ENCODE measurements at regions not wholly inside any gene's neighbourhood (a gene's known extent, or its start where the extent isn't known, plus 50 kb on each side); places are given as distances from the start of the nearest gene placed in this dataset.

- no peak for TF ChIP-seq POU5F1 (IDR thresholded peaks at IDR 0.05; ENCODE audit: low read depth, low read length)
Observed at GRCh38 chr21:23950344-23950743, 1656.9 kb downstream of the MRPL39 start (continued).

- H2BK5ac ChIP-seq (ENCODE audit: low read depth, low read length), result no peak overlapping the region
- TF ChIP-seq CTBP2 (IDR thresholded peaks at IDR 0.05; ENCODE audit: borderline replicate concordance, insufficient read depth, insufficient read length, low read length) (no peak), TEAD4 (IDR thresholded peaks at IDR 0.05; ENCODE audit: low read depth, low read length) (no peak), GABPA (IDR thresholded peaks at IDR 0.05; ENCODE audit: borderline replicate concordance, insufficient read depth, low read length) (no peak), JUN (IDR thresholded peaks at IDR 0.05; ENCODE audit: low read depth, low read length) (no peak), EP300 (IDR thresholded peaks at IDR 0.05; ENCODE audit: borderline replicate concordance in 1 of 2, low read depth in 2 of 2, low read length in 2 of 2) (no peak), SP4 (IDR thresholded peaks at IDR 0.05; ENCODE audit: low read length) (no peak), SRF (IDR thresholded peaks at IDR 0.05; ENCODE audit: low read depth, low read length) (no peak), SIN3A (conservative IDR thresholded peaks at IDR 0.05 in 1 of 2, IDR thresholded peaks at IDR 0.05 in 1 of 2; ENCODE audit: low read depth in 1 of 2, low read length in 2 of 2) (no peak), FOSL1 (IDR thresholded peaks at IDR 0.05; ENCODE audit: insufficient read depth, low read depth, low read length) (no peak), BCL11A (IDR thresholded peaks at IDR 0.05; ENCODE audit: low read depth in 2 of 2, low read length in 2 of 2) (no peak)
- no peak overlapping the region for H3K56ac ChIP-seq (replicated peaks; ENCODE audit: insufficient read length, low read depth, low read length)
- H3K9ac ChIP-seq (replicated peaks in 1 of 4; ENCODE audit: extremely low read depth in 1 of 4, low read depth in 3 of 4, low read length in 3 of 4), result no peak overlapping the region
- no peaks in the 10 kb centered on the region for H3K79me1 ChIP-seq (ENCODE audit: low read depth, low read length)
- no peak overlapping the region for H3K23ac ChIP-seq (ENCODE audit: insufficient read length)
- H3K14ac ChIP-seq (ENCODE audit: insufficient read length), result no peak overlapping the region
- H3K4ac ChIP-seq (replicated peaks; ENCODE audit: insufficient read length, low read depth, low read length), result no peak overlapping the region
- no peak overlapping the region for H4K5ac ChIP-seq (ENCODE audit: insufficient read length, low read depth, low read length)
- DNase-seq (ENCODE audit: low read depth in 1 of 2, low spot score in 2 of 2), result no peak
- H3K9me3 ChIP-seq (ENCODE audit: insufficient read depth in 2 of 2, low read depth in 1 of 2, low read length in 1 of 2), result peaks cover 0 to 28% of the 10 kb centered on the region in 2 experiments; a peak in 2 of 4 replicates
- no peaks in the 10 kb centered on the region for H3K4me1 ChIP-seq (replicated peaks in 1 of 4; ENCODE audit: control insufficient read depth in 3 of 4, insufficient read depth in 4 of 4, low read length in 3 of 4)
- H4K91ac ChIP-seq (replicated peaks; ENCODE audit: insufficient read length, low read length), result no peak overlapping the region
- no peak overlapping the region for H2AFZ ChIP-seq (ENCODE audit: low read length)
- no peak overlapping the region for H4K8ac ChIP-seq (ENCODE audit: extremely low read depth, insufficient read depth, low read length)
- H2BK120ac ChIP-seq (replicated peaks; ENCODE audit: low read depth, low read length), result no peak overlapping the region
- no peaks in the 10 kb centered on the region for H4K20me1 ChIP-seq (replicated peaks in 1 of 2; ENCODE audit: control insufficient read depth in 1 of 2, insufficient read depth in 2 of 2, low read length in 2 of 2)
- H3K23me2 ChIP-seq (ENCODE audit: low read depth, low read length), result no peaks in the 10 kb centered on the region
- H3K4me2 ChIP-seq (ENCODE audit: insufficient read depth in 1 of 2, low read depth in 2 of 2, low read length in 2 of 2), result no peak overlapping the region
- H3K36me3 ChIP-seq (ENCODE audit: control insufficient read depth in 2 of 4, insufficient read depth in 4 of 4, low read length in 3 of 4), result no peaks in the 10 kb centered on the region
- H3K4me3 ChIP-seq (ENCODE audit: extremely low read depth in 1 of 4, insufficient read depth in 2 of 4, low read depth in 3 of 4, low read length in 4 of 4), result no peak overlapping the region
- H2BK15ac ChIP-seq (ENCODE audit: low read length), result no peak overlapping the region
- ChIA-PET CTCF (ENCODE audit: partially characterized antibody) (interaction anchor here (0.5 kb wide), 1 partner anchor 97 kb away, joined by 3 read pairs; no protein-coding TSS in a partner anchor), POLR2A (ENCODE audit: partially characterized antibody) (no interaction called here)
- H3K79me2 ChIP-seq (ENCODE audit: control insufficient read depth in 1 of 2, insufficient read depth in 2 of 2, low read length in 2 of 2), result no peaks in the 10 kb centered on the region
- no peak overlapping the region for H2BK20ac ChIP-seq (ENCODE audit: low read length)
- H3K27ac ChIP-seq (ENCODE audit: low read depth, low read length), result no peak overlapping the region
- H3K18ac ChIP-seq (ENCODE audit: extremely low read depth, low read length), result no peak overlapping the region
- no peak for FAIRE-seq
- H3K27me3 ChIP-seq (replicated peaks in 1 of 4; ENCODE audit: control insufficient read depth in 3 of 4, extremely low read depth in 1 of 4, insufficient read depth in 3 of 4, low read length in 3 of 4), result no peaks in the 10 kb centered on the region
- no peak overlapping the region for H2AK5ac ChIP-seq (ENCODE audit: low read depth, low read length)
- WGBS, 2 experiments (ENCODE audit: extremely low coverage in 1 of 2, insufficient coverage in 1 of 2, insufficient read length in 1 of 2, insufficient replicate concordance in 2 of 2, low coverage in 1 of 2, low lambda C conversion rate in 2 of 2, missing lambda C conversion rate in 1 of 2), result 96% methylated on average over 2 of the region's 2 CpGs; no CpG with 5 or more reads in 1 of the 2 experiments
- H2BK12ac ChIP-seq (ENCODE audit: low read depth, low read length), result no peak overlapping the region
Observed at GRCh38 chr21:23949493-23949892, 1657.8 kb downstream of the MRPL39 start.
